Epithelial cell of esophagus (primary cell): ENCODE measurements at regions not wholly inside any gene's neighbourhood (a gene's known extent, or its start where the extent isn't known, plus 50 kb on each side); places are given as distances from the start of the nearest gene placed in this dataset.

Experiments used
- DNase-seq: peaks from one replicate; pipeline ENCODE4 v3.0.0; 2010; ENCODE audit warnings: low read depth
- H3K4me3 ChIP-seq: 2 replicates; pipeline ENCODE4 v1.5.1; 2011; ENCODE audit warnings: mild to moderate bottlenecking, low read length, control low read depth
- TF ChIP-seq, protein P1 (sequence below): IDR thresholded peaks from 2 replicates; pipeline ENCODE4 v1.5.1; 2011; ENCODE audit warnings: low read depth, mild to moderate bottlenecking, low read length, control low read depth, inconsistent platforms; ENCODE audit not compliant: insufficient read depth; ENCODE audit errors: missing control alignments

DNA sequence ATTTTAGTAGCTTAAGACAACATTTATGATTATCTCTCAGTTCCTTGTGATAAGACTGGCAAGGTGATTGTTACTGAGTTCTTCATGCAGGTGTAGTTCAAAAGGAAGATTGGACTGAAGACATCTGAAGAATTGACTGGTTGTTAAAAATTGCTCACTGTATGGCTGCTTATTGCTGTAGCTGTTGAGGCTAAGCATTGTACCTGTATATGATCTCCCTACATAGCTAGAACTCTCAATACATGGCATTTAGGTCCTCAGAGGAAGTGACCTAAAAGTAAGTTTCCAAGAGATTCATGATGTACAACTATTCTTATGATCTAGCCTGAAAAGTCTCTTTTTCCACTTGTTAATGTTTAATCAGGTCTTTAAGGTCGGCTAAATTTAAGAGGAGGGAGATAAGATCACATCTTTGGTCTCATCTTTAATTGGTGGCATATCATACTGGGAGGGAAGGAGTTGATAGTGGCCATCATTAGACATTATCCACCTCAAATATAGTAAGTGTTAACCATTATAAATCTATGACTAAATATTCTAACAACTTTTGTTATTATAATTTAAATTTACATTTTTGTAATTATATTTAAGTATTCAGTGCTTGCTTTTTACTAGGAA, 401.2 kb upstream of the EPHA7 start:
- no peak overlapping the region for H3K4me3 ChIP-seq
- TF ChIP-seq, protein P1, sequence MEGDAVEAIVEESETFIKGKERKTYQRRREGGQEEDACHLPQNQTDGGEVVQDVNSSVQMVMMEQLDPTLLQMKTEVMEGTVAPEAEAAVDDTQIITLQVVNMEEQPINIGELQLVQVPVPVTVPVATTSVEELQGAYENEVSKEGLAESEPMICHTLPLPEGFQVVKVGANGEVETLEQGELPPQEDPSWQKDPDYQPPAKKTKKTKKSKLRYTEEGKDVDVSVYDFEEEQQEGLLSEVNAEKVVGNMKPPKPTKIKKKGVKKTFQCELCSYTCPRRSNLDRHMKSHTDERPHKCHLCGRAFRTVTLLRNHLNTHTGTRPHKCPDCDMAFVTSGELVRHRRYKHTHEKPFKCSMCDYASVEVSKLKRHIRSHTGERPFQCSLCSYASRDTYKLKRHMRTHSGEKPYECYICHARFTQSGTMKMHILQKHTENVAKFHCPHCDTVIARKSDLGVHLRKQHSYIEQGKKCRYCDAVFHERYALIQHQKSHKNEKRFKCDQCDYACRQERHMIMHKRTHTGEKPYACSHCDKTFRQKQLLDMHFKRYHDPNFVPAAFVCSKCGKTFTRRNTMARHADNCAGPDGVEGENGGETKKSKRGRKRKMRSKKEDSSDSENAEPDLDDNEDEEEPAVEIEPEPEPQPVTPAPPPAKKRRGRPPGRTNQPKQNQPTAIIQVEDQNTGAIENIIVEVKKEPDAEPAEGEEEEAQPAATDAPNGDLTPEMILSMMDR, result no peak

DNA sequence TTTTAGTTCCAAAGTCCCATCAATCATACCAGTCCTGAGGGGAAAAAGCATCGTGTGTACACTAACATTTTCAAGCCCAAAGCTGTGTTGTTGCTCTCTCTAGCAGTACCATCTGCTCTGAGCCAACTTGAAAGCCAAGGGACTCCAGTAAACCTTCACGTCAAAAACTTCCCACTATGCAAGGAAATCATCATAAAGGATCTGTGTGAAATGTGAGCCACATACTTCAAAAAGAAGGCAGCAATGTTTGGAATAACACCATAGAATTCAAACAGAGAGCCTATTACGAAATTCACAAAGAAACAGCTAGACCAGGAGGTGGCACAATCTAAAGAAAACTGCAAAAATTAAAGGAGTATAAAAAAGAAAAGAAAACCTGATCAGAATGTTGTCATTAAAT, 399.8 kb upstream of the EPHA7 start:
- no peak for DNase-seq
- no peak overlapping the region for H3K4me3 ChIP-seq
- TF ChIP-seq, protein P1, result no peak

More for the DNA sequence above, 401.2 kb upstream of the EPHA7 start:
- no peak for DNase-seq

- TF ChIP-seq, protein P1, result no peak
- DNase-seq, result no peak
- H3K4me3 ChIP-seq, result no peak overlapping the region
Measured at GRCh38 chr6:93817937-93818336, 398.6 kb upstream of the EPHA7 start.

DNA sequence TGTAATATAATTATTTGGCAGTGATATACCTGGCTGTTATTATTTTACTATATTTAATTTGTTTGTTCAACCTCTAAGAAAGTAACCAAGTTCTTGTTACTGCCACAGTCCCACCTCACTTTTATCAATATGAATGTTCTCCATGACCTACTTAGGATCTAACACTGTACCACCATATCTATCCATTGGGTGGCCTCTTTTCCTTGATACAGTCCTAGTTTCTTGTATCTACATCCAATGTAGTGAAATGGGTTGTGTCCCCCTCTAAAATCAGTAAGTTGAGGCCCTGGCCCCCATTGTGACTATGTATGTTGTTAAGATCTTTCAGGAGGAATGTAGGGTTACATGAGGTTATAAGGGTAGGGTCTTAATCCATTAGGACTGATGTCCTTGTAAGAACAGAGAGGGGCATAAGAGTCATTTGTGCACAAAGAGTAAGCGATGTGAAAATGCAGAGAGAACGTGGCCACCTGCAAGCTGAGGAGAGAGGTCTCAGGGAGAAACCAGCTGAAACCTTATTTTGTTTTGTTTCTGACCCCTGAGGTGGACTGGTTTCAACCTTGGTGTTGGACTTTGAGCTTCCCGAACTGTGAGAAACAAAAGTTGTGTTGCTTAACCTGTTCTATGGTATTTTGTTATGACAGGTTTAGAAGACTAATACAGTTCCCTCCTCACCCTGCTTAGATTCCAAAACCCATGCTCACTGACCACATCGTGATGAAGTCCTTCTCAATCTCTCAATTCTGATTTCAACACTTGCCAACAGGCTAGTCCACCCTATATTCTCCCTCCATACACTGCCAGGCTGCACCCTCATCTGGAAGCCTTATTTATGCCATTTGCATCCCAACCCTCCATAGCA, 387.3 kb upstream of the EPHA7 start:
- TF ChIP-seq, protein P1, result no peak
- peak; percentile 1 for DNase-seq

DNA sequence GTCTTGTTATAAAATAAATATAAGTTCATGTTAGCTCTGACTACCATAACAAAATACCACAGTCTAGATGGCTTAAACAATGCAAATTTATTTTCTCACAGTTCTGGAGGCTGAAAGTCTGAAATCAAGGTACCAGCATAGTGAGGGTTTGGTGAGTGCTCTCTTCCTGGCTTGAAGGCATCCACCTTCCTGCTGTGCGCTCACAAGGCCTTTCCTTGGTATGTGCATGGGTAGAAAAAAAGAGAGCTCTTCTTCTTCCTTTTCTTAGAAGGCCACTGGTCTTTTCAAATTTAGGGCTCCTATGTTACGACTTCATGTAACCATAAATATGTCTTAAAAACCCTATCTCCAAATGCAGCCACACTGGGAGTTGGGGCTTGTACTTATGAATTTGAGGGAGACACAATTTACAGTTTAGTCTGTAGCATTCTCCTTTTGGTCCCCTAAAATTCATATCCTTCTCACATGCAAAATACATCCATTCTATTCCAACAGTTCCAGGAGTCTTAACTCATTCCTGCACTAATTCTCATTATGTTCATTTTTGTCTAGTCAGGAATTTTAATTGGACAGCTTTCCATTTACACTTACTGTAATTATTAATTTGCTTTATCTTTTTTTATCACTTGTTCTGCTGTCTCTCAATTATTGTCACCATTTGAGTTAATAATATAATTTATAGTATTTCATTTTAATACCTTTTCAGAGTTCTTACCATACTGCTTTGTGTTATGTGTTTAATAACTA, 381.9 kb upstream of the EPHA7 start:
- TF ChIP-seq, protein P1, result no peak
- no peak overlapping the region for H3K4me3 ChIP-seq
- no peak for DNase-seq

More for the DNA sequence above, 387.3 kb upstream of the EPHA7 start:
- H3K4me3 ChIP-seq, result no peak overlapping the region

- no peak for DNase-seq
- H3K4me3 ChIP-seq, result no peak overlapping the region
- TF ChIP-seq, protein P1, result no peak
Measured at GRCh38 chr6:93799226-93799625, 379.9 kb upstream of the EPHA7 start.
